Brain pericyte (primary cell): ENCODE measurements at regions not wholly inside any gene's neighbourhood (a gene's known extent, or its start where the extent isn't known, plus 50 kb on each side); places are given as distances from the start of the nearest gene placed in this dataset.
"Not testable (repeated sequence)": the region's sequence is repeated elsewhere in the genome, so short reads cannot be mapped to it uniquely, and the experiment has no call there.

Experiments
- DNase-seq: peaks from one replicate; pipeline ENCODE4 v3.0.0-alpha.2; 2012; ENCODE audit warnings: low read depth, low spot score

DNA sequence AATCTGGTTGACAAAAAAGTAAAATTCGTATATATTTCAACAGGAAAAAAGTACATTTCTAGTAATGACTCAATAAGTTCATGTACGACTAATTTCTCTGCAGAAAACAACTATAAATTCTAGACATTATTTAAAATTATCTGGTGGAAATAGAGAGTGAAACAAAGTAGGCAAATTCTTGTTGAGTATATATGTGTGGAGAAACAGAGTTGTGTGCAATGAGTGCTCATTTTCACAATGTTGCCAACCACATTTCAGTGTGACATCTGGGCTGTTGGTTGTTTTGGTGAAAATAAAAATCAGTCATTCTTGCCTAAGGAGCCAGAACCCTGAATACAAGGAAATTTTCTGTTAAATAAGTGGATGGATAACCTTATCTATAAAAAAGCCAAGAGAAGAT lies 372.0 kb upstream of the NDST4 start:
- no peak for DNase-seq

DNA sequence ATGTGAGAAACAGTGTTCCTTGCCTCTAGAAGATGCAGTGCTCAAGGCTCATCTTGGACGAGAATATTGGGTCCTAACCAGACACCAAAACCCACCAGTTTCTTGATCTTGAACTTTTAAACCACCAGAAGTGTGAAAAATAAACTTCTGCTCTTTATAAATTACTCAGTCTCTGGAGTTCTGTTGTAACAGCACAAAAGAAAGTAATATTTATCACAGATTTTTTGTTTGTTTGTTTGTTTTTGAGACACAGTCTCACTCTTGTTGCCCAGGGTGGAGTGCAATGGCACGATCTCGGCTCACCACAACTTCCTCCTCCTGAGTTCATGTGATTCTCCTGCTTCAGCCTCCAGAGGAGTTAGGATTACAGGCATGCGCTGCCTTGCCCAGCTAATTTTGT lies 371.1 kb upstream of the NDST4 start:
- DNase-seq: no peak

DNA sequence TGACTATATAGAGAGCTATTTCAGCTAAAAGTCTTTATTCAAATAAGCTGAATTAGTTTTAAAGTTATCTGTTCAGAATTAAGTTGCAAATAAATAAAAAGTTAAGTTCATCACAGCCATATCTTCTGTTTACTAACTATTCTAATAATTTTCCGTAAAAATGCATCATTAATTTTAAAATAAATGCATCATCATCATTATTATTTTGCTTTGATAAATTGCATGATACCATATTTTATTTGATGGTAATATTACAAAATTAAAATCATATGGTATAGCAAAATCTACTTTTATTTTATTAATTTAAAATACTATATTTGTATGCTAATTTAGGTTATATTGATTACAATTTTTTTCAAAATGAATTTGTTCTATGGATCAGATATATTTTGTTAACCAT lies 357.3 kb upstream of the NDST4 start:
- no peak for DNase-seq

DNA sequence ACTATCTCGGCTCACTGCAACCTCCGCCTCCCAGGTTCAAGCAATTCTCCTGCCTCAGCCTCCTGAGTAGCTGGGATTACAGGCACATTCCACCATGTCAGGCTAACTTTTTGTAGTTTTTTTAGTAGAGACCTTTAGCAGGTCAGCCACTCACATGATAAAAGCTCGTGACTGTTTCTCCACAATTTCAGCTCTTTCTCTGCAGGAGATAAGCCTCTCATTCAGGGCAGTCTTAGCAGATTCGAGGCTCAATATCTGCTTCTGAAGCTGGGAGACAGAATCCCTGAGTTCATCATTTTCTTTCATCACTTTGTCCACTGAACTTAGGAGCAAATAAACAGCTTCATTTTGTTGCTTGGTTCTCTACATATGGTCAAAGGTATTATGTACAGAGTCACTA lies 345.9 kb upstream of the NDST4 start:
- not testable (repeated sequence) for DNase-seq

DNA sequence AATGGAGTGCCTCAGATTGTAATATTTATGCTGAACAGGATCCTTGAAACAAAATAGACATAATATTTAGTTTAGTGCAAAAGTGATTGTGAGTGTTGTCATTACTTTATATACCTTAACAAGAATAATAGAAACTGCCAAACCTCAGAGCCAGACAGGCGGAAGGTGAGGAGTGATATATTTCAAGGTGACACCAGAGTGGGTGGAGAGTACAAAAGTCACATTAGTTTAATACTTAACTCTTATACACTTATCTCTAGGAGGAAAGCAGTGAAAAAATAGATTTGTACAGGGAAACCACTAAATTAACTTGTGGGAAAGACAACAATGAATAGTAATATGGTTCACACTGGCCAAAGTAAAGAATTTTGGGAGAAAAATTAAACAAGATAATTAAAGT lies 342.8 kb upstream of the NDST4 start:
- no peak for DNase-seq

DNA sequence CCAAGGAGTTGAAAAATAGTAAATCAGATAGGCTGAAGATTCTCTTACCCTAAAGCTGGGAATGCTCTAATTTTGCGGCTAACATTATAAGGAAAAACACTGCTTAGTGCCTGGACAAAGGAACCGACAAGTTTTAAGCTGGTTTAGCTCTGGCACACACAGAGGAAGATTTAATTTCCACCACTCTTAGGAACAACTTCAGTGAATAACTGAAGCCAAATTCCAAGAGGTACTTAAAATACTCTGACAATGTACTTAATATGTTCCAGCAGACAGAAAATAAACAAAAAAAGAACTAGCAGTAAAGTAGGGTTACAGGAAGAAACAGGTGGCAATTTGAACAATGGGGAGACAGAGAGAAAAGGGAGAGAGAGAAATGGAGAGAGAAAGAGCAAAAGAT lies 340.8 kb upstream of the NDST4 start:
- DNase-seq: no peak

DNA sequence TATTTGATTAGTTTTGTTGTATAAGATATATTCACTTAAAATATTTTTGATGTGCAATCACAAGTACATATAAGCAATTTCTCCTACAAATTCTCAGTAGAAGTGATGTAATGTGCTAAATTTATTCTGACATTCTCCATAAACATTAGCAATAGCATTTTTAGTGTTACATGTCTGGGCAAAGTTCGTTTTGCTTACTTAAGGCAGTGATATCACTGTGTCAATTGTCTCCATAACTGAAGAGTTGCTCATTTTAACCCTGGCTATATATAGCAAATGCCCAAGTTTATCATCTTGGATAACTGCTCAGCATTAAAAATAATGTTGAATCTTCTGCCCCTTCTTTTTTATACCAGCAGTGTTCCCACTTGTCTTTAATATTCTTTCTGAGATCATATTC lies 340.0 kb upstream of the NDST4 start:
- no peak for DNase-seq

DNA sequence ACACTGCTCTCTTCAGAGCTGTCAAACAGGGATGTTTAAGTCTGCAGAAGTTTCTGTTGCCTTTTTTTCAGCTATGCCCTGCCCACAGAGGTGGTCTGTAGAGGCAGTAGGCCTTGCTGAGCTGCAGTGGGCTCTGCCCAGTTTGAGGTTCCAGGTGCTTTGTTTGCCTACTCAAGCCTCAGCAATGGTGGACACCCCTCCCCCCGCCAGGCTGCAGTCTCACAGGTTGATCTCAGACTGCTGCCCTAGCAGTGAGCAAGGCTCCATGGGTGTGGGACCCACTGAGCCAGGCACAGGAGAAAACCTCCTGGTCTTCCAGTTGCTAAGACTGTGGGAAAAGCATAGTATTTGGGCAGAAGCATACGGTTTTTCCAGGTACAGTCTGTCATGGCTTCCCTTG lies 338.8 kb upstream of the NDST4 start:
- not testable (repeated sequence) for DNase-seq

DNA sequence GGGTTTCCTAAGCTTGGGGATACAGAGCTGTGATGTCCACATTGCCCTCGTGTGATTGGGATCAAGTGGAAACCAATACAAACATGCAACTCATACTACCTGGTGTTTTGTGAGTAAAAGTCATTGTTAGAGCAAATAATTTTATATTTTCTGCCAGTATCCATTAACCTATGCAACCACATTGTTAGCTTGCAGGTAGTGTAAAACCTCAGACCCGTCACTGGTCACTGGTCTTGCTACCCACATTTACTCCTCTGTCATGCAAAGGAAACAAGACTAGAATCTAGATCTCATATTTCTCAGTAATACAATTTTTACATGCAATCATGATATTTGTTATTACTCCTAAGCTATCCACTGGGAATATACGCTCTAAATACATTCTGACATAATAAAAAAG lies 324.3 kb upstream of the NDST4 start:
- DNase-seq: no peak

DNA sequence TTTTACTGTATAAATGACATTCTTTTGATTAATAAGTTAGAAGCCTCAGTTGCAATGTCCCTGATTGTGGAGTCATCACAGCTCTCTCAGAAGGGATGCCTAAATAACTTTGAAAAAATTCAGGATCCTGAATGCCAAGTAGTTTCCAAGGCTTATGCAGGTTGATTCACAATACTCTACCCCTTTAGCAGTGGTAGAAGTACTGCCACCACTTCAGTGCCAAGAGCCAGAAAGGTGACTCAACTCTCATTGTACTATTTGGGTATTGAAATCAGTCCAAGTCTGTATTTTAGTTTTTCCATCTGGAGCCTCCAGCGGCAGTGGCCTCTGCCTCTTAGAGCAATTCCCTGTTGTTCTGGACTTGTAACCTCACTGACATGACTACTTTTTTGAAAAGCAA lies 320.1 kb upstream of the NDST4 start:
- DNase-seq: no peak

DNA sequence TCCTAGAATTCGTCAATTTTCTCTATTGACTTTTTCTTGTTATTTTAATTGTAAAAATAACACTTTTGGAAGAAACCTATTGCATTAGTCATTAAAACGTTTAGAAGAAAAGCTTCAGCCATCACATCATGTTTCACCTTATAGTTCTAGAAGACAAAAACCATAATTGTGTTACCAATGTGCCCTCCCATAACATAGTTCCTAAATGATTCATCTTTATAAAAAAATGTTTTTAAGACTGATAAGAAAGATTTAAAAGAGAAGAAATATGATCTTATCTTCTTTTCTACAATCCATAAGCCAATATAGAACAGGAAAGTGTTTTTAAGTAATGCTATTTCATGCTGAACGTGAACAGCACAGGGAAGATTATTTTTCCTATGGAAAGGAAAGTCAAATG lies 316.6 kb upstream of the NDST4 start:
- no peak for DNase-seq

DNA sequence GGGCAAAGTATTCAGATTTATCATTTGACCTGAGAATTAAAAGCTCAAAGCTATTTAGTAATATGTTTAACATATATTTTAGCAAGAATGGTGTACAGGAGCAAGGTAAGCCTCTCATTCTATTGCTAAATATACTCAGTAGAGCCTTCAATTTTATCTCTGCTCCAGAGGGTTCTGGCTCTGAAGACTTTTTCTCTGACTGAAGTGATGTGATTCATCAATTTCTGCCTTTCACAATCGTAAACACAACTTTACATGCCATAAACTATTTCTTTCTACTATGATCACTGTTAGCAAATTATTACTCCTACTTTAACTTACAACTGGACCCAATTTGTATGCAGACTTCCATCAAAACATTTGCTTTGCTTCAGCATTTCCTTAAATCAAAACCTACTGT lies 315.0 kb upstream of the NDST4 start:
- DNase-seq: no peak

DNA sequence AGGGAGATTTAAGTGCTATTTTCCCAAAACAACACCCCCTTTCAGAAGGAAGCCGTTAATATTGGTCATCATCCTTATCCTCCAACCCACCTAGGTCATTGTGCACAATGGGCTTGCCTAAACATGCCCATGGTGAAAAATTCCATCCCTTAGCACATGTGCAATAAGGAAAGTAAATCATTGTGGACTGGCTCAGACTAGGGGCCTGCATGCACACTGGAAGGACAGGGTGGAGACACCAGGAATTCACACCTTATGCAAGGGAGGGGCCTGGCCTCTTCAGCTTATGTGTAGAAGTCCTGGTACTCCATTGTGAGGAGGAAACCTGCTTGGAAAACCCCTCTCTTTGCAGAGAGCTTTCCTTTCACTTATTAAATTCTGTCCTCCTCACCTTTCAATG lies 311.4 kb upstream of the NDST4 start:
- DNase-seq: no peak

DNA sequence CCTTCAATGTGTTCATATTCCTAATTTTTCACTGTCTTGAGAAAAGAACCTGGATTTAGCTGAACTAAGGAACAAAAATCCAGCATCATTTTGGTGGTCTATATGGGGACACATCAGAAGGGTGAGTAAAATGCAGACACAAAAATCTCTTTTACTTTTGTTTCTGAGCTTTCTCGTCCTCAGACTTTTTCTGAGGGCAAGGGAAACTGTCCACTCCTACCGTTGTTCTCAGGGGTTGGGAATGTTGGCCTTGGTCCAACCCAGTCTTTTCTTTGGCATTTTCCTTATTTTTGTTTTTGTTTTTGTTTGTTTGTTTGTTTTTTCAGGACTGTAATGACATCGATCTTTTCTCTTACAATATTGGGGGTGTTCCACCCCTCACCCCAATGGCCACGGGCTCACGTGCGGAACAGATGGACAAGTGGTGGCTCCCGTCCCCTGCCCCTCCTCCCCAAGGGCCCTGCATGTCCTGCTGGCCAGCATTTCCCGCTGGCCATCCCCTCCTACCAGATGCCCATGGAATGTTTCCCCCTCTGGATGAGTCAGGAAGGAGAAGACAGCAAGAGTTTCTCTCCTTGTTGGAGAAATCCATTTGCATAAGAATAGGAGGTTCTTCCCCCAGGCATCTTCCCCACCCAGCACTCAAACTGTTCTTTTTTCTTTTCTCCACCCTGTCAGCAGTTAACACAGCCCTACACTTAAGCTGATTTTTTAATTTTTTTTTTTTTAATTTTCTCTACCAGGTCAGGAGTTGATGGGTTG lies 305.4 kb upstream of the NDST4 start:
- DNase-seq: no peak

DNA sequence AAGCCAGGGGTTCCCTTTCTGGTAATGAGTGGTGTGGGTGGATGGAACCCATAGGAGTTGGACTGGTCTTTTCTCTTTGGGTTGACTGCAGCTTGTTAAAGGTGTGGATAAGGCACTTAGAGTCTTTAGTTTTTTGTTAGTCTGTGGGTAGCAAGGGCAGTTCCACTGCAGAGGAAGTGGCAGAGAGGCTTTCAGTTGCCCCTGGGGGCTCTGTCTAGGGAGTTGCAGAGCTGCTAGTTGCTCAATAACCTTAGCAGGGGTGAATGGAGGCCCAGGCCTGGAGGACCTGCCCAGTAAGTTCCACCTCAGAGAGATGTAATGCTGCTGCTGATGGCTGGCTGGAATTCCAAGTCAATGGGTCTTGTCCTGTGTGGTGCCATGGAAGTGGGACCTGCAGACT lies 282.6 kb upstream of the NDST4 start:
- no peak for DNase-seq

DNA sequence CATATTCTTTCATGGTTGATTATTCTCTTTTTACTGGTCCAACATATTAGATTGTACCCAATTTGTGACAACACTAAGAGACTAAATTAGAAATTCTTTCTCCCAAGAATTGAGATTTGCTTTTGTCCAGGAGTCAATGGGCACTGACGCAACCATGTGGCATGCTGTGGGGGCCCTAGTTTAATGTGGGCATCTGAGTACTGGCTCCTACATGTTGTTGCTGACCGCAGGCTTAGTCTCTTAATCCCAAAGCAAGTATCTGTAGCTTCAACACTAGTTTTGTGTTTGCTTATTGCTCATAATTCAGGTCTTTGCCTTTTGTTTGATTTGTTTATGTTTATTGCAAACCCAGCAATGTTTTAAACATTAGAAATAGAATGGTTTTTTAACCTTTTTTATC lies 263.4 kb upstream of the NDST4 start:
- DNase-seq: no peak

DNA sequence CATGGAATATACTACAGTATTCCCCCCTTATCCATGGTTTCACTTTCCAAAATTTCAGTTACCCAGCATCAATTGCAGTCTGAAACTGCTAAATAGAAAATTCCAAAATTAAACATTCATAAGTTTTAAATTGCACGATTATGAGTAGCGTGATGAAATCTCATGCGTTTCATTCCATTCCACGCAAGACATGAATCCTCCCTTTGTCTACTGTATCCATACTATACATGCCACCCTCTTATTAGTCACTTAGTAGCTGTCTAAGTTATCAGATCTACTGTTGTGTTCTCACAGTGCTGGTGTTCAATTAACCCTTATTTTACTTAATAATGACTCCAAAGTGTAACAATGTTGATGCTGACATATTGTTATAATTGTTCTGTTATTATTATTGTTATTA lies 261.2 kb upstream of the NDST4 start:
- DNase-seq: no peak

DNA sequence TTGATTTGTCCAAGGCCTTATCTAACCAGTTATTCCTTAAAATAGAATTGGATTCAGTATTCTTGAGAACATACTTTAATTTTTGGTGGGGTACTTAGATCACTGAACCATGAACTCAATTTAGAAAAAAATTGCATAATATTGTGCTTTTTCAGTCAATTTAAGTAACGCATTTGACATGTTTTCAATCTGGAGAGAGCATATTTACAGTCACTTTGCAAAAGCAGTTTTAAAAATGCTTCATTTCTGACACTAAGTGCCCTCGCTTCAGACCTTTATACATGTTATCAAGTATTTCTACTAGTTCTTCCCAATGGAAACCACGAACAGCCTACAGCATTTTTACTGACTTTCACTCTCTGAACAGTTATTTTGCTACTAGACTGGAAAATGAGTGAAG lies 257.1 kb upstream of the NDST4 start:
- no peak for DNase-seq

DNA sequence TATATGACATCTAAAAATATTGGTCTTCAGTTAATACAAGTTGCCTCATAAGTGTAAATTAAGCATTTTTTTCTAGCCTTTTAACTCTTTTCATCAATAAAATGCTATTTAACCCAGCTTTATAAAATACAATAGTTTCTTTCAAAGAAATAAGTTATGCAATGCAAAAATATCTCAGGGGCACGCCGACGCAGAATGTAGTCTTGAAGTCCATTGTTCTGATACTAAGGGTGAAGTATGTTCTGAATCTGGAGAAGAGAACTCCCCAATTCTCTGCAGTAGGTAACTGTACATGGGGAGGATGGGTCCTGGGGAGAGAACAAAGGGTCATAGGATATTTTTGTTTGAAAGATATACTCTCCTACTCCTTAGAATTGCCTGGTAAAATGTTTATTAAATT lies 256.6 kb upstream of the NDST4 start:
- no peak for DNase-seq

DNA sequence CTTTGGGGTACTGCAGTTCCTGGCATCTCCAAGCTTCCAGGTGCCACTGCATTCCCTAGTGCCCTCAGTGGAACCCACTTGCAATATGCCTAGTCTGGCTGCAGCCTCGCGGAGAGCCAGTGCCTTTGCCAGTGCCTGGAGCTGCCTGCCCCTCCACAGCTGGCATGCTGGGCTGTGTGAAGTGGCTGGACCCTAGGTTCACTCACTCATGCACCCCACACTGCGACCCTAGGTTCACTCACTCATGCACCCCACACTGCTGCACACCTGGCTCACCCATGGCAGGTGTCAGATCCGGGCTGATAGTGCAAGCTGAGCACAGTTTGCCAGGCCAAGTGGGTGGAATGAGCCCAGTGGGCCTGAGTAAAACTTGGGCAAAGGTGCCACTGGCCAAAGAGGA lies 253.0 kb upstream of the NDST4 start:
- no peak for DNase-seq

DNA sequence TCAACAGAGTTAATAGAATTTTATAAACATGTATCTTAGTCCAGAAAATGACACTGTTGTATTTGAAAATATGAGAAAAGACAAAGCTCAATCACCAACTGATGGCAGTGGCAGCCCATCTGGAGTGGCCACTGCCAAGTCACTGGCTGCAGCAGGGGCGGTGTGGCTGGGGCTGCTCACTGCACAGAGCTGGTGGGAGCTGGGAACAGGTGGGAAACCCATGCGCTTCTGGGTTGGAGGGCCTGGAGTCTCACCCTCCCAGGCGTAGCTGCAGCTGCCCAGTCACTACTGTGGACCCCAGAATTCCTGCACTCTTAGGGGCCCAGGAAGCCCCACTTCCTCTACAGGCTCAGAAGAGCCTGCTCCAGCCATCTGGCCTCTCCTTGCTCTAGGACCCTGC lies 251.8 kb upstream of the NDST4 start:
- no peak for DNase-seq

DNA sequence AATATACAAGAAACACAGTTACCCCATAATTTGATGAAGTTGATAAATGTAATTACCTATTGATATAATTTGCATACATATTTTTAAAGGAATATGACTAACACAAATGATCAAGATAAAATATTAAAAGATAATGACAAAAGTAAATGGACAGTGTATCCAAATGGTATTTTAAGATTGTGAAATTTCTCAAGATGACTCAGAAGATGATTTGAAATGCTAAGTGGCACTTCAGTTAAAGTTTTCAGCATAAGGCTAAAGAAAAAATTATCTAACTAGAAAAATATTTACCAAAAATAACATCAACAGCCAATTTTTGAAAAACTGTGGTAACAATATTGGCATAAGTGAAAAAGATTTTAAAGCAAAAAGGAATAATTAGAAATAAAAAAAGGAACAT lies 248.4 kb upstream of the NDST4 start:
- no peak for DNase-seq

DNA sequence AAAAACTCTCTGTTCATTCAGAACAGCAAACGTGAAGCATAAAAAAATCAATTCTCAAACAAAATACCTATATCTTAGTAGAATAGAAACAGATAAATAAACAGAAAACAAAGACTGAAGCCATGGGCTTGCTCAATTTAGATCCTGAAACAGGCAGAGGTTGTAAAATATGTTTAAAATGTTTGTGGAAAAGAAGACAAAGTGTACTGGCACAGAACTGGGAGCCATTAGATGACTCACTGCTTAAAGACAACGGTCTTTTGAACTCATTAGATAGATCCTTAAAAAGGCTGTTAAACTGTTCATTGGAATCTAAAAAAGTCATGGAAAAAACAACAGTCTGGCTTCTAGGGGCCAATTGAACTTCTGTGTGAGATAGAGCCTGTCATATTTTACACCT lies 247.0 kb upstream of the NDST4 start:
- no peak for DNase-seq

DNA sequence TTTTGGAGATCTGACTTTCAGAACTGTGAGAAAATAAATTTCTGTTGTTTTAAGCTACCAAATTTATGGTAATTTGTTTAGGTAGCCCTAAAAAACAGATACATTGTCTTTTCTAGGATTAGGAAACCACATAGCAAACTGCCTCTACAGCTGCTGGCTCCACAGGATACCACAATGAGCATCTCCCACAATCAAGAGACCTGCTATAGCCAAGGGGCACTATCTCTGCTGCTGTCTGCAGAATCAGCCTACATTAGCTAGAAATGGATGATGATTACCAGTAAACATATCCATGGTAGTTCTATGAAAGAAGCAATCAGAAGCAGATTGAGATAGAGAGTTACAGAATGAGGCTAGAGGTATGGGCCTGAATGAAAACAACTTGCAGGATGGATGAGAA lies 244.4 kb upstream of the NDST4 start:
- no peak for DNase-seq
